KMS-11 (cell line): ENCODE measurements at regions not wholly inside any gene's neighbourhood (a gene's known extent, or its start where the extent isn't known, plus 50 kb on each side); places are given as distances from the start of the nearest gene placed in this dataset.

ENCODE experiments used
- H2AFZ ChIP-seq: fragments of 200-600 bp; sonication (generic); 2 replicates; pipeline ENCODE4 v1.6.1; 2016; ENCODE audit warnings: antibody characterized with exemption, mixed run types, low read depth
- H3K27ac ChIP-seq: fragments of 200-600 bp; sonication (generic); 2 replicates; pipeline ENCODE4 v1.6.1; 2016; ENCODE audit warnings: mild to moderate bottlenecking, mixed run types
- H3K27me3 ChIP-seq: fragments of 200-600 bp; sonication (generic); 2 replicates; pipeline ENCODE4 v1.6.1; 2017; ENCODE audit warnings: mild to moderate bottlenecking, low read depth, mixed run types, moderate library complexity; ENCODE audit not compliant: insufficient read depth
- H3K36me3 ChIP-seq: fragments of 200-600 bp; sonication (generic); 2 replicates; pipeline ENCODE4 v1.6.1; 2017; ENCODE audit warnings: mild to moderate bottlenecking, mixed run types; ENCODE audit not compliant: insufficient read depth
- H3K4me1 ChIP-seq: fragments of 200-600 bp; sonication (generic); 2 replicates; pipeline ENCODE4 v1.6.1; 2016; ENCODE audit warnings: mild to moderate bottlenecking, low read depth, mixed run types; ENCODE audit not compliant: poor library complexity, severe bottlenecking
- H3K4me2 ChIP-seq: fragments of 200-600 bp; sonication (generic); 2 replicates; pipeline ENCODE4 v1.7.0; 2016; ENCODE audit warnings: mild to moderate bottlenecking, mixed run types
- H3K4me3 ChIP-seq: fragments of 200-600 bp; sonication (generic); IDR thresholded peaks from 2 replicates; pipeline ENCODE4 v1.6.1; 2017; ENCODE audit warnings: low read depth, low read length, mixed read lengths; ENCODE audit not compliant: insufficient read depth
- H3K79me2 ChIP-seq: fragments of 200-600 bp; sonication (generic); 2 replicates; pipeline ENCODE4 v1.6.1; 2016; ENCODE audit warnings: low read depth, mixed run types; ENCODE audit not compliant: insufficient read depth
- H3K9ac ChIP-seq: fragments of 200-600 bp; sonication (generic); 2 replicates; pipeline ENCODE4 v1.6.1; 2016; ENCODE audit warnings: mild to moderate bottlenecking, mixed run types
- H4K20me1 ChIP-seq: fragments of 200-600 bp; sonication (generic); 2 replicates; pipeline ENCODE4 v1.6.1; 2016; ENCODE audit warnings: mild to moderate bottlenecking, mixed run types; ENCODE audit not compliant: insufficient read depth
- CTCF ChIP-seq: fragments of 200-600 bp; sonication (generic); conservative IDR thresholded peaks from 2 replicates; pipeline ENCODE4 v1.6.1; 2017; ENCODE audit warnings: low read depth, mild to moderate bottlenecking, antibody characterized with exemption, low read length, moderate library complexity, mixed read lengths

- H2AFZ ChIP-seq, result no peak overlapping the region
- H3K27me3 ChIP-seq, result no peaks in the 10 kb centered on the region
- H3K4me3 ChIP-seq, result no peak overlapping the region
- H3K4me2 ChIP-seq, result no peak overlapping the region
- no peaks in the 10 kb centered on the region for H4K20me1 ChIP-seq
- no peaks in the 10 kb centered on the region for H3K36me3 ChIP-seq
- no peak for TF ChIP-seq CTCF
- H3K9ac ChIP-seq, result no peak overlapping the region
- no peak overlapping the region for H3K27ac ChIP-seq
- no peaks in the 10 kb centered on the region for H3K4me1 ChIP-seq
- no peaks in the 10 kb centered on the region for H3K79me2 ChIP-seq
Measured at GRCh38 chr14:27995691-27996090, 770.9 kb upstream of the FOXG1 start.

- no peaks in the 10 kb centered on the region for H3K79me2 ChIP-seq
- no peaks in the 10 kb centered on the region for H4K20me1 ChIP-seq
- H3K27me3 ChIP-seq, result no peaks in the 10 kb centered on the region
- no peak overlapping the region for H3K9ac ChIP-seq
- no peaks in the 10 kb centered on the region for H3K36me3 ChIP-seq
- no peak overlapping the region for H3K4me2 ChIP-seq
- no peak for TF ChIP-seq CTCF
- H2AFZ ChIP-seq, result no peak overlapping the region
- H3K27ac ChIP-seq, result no peak overlapping the region
- no peaks in the 10 kb centered on the region for H3K4me1 ChIP-seq
- no peak overlapping the region for H3K4me3 ChIP-seq
Measured at GRCh38 chr14:28001002-28001401, 765.6 kb upstream of the FOXG1 start.

- no peak overlapping the region for H3K27ac ChIP-seq
- H3K4me2 ChIP-seq, result no peak overlapping the region
- TF ChIP-seq CTCF, result no peak
- H3K4me1 ChIP-seq, result no peaks in the 10 kb centered on the region
- H3K9ac ChIP-seq, result no peak overlapping the region
- H3K27me3 ChIP-seq, result no peaks in the 10 kb centered on the region
- no peak overlapping the region for H3K4me3 ChIP-seq
- H4K20me1 ChIP-seq, result no peaks in the 10 kb centered on the region
- no peaks in the 10 kb centered on the region for H3K79me2 ChIP-seq
- no peaks in the 10 kb centered on the region for H3K36me3 ChIP-seq
- H2AFZ ChIP-seq, result no peak overlapping the region
Measured at GRCh38 chr14:28012629-28013415, 753.8 kb upstream of the FOXG1 start.

- H3K4me1 ChIP-seq, result no peaks in the 10 kb centered on the region
- H2AFZ ChIP-seq, result no peak overlapping the region
- no peak overlapping the region for H3K4me2 ChIP-seq
- no peaks in the 10 kb centered on the region for H3K36me3 ChIP-seq
- H3K4me3 ChIP-seq, result no peak overlapping the region
- H3K79me2 ChIP-seq, result no peaks in the 10 kb centered on the region
- no peaks in the 10 kb centered on the region for H3K27me3 ChIP-seq
- no peak overlapping the region for H3K9ac ChIP-seq
- no peaks in the 10 kb centered on the region for H4K20me1 ChIP-seq
- TF ChIP-seq CTCF, result no peak
- no peak overlapping the region for H3K27ac ChIP-seq
Measured at GRCh38 chr14:28020112-28020511, 746.5 kb upstream of the FOXG1 start.
